Superior temporal gyrus (tissue), 1 donor: ENCODE measurements at regions not wholly inside any gene's neighbourhood (a gene's known extent, or its start where the extent isn't known, plus 50 kb on each side); places are given as distances from the start of the nearest gene placed in this dataset.
"Not testable (repeated sequence)": the region's sequence is repeated elsewhere in the genome, so short reads cannot be mapped to it uniquely, and the experiment has no call there.

Source experiments
- DNase-seq: peaks from one replicate; pipeline ENCODE4 v3.0.0-alpha.2; 2016; ENCODE audit errors: extremely low spot score

- no peak for DNase-seq
Measured at GRCh38 chr18:79579807-79580497, 99.7 kb upstream of the CTDP1 start.

- no peak for DNase-seq
Measured at GRCh38 chr18:79580498-79581171, 99.0 kb upstream of the CTDP1 start.

- no peak for DNase-seq
Measured at GRCh38 chr18:79581406-79581805, 98.2 kb upstream of the CTDP1 start.

- DNase-seq = no peak
Measured at GRCh38 chr18:79581911-79582310, 97.7 kb upstream of the CTDP1 start.

GRCh38 chr18:79582978-79583377 lies 96.6 kb upstream of the CTDP1 start:
- DNase-seq = no peak

GRCh38 chr18:79583426-79583825 lies 96.2 kb upstream of the CTDP1 start:
- no peak for DNase-seq

- DNase-seq = no peak
Measured at GRCh38 chr18:79583984-79584401, 95.6 kb upstream of the CTDP1 start.

- no peak for DNase-seq
Measured at GRCh38 chr18:79584491-79585394, 94.9 kb upstream of the CTDP1 start.

- DNase-seq = no peak
Measured at GRCh38 chr18:79585395-79586370, 93.9 kb upstream of the CTDP1 start.

- no peak for DNase-seq
Measured at GRCh38 chr18:79586436-79587225, 93.0 kb upstream of the CTDP1 start.

- no peak for DNase-seq
Measured at GRCh38 chr18:79587226-79587741, 92.3 kb upstream of the CTDP1 start.

- DNase-seq = no peak
Measured at GRCh38 chr18:79587779-79588635, 91.6 kb upstream of the CTDP1 start.

GRCh38 chr18:79588636-79589481 lies 90.7 kb upstream of the CTDP1 start:
- no peak for DNase-seq

- no peak for DNase-seq
Measured at GRCh38 chr18:79589601-79590091, 90.0 kb upstream of the CTDP1 start.

- DNase-seq = no peak
Measured at GRCh38 chr18:79590191-79591031, 89.2 kb upstream of the CTDP1 start.

- no peak for DNase-seq
Measured at GRCh38 chr18:79591032-79591308, 88.6 kb upstream of the CTDP1 start.

- DNase-seq = not testable (repeated sequence)
Measured at GRCh38 chr18:79592684-79593083, 86.9 kb upstream of the CTDP1 start.
